GM18511 (cell line): ENCODE measurements at regions not wholly inside any gene's neighbourhood (a gene's known extent, or its start where the extent isn't known, plus 50 kb on each side); places are given as distances from the start of the nearest gene placed in this dataset.
"Not testable (repeated sequence)": the region's sequence is repeated elsewhere in the genome, so short reads cannot be mapped to it uniquely, and the experiment has no call there.

ENCODE experiments used
- ATAC-seq: cut with Tn5 transposase; IDR thresholded peaks from one replicate; pipeline ENCODE4 v1.9.1; 2021; ENCODE audit warnings: mild to moderate bottlenecking, moderate library complexity; ENCODE audit not compliant: unreplicated experiment

DNA sequence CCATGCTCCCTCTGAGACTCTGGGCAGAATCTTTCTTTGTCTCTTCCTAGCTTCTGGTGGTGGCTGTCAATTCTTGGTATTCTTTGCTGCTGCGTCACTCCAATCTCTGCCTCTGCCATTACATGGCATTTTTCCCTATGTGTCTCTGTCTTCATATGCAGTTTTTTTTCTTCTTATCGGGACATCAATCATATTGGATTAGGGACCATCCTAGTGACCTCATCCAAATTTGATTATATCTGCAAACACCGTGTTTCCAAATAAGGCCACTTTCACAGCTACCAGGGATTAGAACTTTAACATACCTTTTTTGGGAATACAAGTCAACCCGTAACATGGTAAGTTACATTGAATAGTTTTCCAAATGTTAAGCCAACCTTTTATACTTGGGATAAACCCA lies 358.2 kb upstream of the FRG2C start:
- no peak for ATAC-seq

DNA sequence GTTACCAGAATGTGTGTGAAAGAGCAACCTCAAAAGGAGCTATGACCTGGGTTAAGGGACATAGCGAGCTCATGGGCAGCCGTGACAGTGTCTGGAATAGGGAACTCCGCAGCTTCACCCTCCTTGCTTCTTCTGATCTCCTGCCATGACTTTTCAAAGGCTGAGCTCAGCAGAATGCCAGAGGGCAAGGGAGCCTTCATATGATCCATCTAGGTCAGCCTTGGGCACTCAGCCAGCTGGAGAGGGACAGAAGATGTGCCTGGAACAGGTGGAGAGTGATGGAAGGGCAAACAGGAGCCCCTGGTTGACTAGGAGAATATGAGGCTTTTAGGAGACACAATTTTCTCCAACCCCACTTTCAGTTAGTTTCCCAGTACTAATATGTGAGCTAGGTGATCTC lies 352.8 kb upstream of the FRG2C start:
- ATAC-seq: not testable (repeated sequence)

DNA sequence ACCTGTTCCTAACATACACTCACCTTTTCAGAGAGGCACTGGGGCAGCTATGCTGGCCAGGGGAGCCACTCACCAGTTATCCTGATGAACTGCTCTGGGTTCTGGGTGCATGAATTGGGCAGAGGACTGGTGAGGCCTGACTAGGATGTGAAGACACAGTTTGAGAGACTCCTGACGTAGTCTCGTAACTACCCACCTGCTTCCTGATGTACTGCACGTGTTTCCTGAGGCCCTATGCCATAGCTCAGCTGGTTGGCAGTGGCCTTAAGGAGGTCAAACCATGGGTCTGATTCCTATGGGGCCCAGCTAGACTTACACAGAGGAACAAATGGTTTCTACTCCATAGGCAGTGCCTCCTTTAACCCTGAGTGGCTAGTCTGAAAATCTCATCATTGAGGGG lies 351.7 kb upstream of the FRG2C start:
- not testable (repeated sequence) for ATAC-seq

DNA sequence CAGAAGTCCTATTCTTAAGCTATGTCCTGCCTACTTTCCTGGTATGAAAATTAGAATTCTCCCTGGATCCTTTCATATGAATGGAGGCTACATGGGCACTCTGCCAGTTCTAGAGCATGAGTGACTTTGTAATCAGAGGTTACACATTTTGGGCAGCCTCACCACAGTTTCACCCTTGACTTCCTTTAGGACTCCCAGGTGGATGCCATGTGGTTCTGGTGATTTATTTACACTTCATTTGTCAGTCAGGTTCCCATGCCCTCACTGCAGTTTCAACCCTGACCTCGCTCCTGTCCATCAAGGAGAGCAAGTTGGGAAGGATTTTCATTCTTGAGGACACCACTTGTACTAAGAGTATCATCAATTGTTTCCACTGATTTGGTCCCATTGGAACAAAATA lies 344.4 kb upstream of the FRG2C start:
- ATAC-seq: not testable (repeated sequence)

DNA sequence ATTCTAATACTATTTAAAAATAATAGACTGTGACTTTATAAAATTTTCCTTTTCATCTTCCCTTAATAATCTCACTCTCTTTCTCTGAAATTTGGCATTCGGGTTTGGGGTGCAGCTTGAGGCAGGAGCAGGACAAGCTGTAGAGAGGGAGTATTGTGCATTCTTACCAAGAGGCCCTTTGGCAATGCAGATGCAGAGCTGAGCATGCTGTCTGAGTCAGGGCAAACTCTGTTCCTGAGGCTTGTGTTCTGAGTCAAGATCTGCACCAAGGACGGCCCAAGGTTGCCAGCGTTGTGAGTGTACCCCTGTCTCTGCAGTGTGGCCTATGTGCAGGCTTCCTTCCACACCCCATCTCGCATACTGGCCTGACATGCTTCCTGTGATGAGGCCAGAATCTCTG lies 343.8 kb upstream of the FRG2C start:
- no peak for ATAC-seq

DNA sequence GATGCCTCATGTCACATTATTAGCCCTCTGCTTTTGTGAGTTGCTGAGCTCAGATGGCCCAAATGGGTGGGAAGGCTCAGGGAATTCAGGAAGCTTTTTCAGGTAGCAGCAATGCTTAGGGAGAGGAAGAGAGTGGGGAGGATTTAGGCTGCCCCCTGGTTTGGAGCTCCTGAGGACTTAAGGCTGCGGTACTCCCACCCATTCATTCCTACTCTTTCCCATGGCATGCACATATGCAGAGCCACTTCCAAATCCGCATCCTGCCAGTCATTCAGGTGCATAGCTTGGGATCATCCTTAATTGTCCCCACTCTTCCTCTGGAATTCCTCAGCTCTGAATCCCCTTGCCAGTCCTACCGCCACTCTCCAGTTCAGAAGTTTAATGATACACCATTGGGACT lies 343.1 kb upstream of the FRG2C start:
- ATAC-seq: no peak

DNA sequence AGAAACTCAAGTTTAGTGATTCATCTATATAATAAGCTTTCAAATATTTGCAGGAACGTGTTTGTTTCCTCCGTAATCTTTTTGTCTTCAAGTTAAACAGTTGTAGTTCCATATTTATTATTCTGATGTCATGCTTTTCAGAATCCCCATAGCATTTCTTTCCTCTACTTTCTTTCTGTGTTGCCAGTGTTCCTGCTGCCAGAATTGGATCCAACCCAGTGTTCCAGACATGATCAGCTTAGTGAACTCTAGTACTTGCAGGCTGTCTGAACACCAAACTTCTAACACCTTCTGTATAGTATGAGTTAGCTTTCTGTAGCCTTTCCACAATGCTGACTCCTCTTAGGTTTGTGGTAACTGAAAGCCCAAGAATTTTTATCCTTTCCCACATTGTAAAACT lies 340.2 kb upstream of the FRG2C start:
- not testable (repeated sequence) for ATAC-seq

DNA sequence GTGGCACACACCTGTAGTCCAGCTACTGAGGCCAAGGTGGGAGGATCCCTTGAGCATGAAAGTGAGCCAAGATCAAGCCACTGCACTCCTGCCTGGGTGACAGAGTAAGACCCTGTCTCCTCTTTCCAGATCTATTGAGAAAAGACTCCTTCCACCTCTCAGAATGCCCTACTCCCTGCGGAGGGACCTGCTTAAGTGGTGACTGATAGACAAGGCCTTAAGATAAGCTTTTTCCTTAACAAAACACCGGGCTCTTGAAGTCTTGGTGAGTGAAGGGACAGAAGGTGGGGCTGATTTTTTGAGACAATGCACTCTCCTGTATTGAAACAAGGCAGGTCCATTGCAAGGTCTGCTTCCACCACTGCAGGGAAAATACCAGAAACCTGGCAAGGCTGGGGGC lies 338.4 kb upstream of the FRG2C start:
- no peak for ATAC-seq

DNA sequence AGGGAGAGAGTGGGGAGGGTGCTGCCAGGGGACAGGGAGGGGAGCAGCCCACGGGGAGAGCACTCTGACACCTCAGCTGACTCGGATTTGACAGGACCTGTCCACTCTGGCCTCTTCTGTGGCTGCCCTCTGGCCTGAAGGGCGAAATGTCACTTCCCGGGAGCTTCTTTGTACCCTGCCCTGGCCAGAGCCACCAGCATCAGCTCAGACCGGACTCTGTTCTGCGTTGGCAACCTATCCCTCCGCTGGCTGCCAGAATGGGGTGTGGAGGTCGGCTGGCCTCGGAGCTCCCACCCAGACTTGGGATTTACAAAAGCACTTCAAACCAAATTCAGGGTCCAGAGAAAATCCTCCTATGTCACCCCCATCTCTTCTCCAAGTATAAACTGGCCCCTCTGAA lies 336.7 kb upstream of the FRG2C start:
- no peak for ATAC-seq

DNA sequence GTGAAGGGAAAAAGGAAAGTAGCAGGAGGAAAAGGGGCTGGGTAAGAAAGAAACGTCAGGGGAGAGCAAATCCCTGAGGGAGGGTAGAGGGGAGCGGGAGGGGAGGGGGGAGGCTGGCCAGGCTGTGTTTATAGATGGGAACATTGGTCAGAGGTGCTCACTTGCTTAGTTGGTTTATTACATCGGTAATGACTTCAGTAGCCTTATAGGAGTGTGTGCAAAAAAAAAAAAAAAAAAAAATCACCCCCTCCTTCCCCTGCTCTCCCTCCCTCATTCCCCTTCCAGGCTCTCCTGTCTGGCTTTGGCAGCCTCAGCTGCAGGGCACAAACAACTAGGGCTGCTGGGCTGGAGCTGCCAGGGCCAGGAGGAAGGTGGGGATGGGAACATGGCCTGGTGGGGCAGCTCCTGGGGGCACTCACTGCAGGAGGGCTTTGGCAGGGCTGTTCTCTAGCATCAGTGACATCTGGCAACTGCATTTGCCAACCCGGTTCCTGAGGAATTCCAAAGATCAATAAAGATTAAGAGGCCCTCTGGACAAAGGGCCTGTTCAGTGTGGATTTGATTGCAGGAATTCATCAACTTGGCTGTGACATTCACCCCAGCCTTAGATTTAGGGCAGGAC lies 334.5 kb upstream of the FRG2C start:
- ATAC-seq: no peak

DNA sequence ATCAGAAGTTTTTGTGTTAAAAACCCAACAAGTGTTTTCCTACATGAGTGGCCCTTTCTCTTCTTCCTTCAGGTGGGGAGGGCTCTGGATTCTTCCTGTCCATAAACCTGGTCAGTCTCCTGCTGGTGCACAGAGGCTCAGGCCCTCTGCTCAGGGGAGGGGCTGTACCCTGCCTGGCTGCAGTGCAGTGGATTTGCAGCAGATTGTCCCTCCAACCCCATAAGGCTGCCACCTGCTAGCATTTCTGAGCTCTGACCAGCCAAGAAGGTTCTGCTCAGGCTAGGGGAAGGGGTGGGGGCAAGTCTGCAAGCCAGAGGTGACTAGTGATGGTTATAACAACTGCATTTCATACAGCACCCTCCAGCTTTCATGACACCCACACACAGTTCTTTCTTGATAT lies 333.7 kb upstream of the FRG2C start:
- ATAC-seq: not testable (repeated sequence)

DNA sequence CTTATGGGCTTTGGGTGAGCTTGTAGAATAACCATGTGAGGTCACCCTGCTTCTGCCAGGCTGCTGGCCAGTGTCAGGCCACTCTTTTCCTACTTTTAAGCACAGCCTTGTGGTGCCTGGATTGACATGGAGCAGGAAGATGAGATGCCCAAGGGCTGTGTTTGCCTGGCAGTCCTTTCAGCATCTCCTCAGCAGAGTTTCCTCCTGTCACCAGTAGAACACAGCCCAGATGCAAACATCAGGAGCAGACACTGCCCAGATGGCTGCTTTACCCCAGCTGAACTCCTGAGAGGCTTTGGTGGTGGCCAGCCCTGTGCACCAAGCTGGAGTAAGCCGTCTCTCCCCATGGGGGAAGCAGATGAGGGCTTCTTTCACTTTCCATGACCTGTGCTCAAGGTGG lies 332.0 kb upstream of the FRG2C start:
- ATAC-seq: not testable (repeated sequence)

DNA sequence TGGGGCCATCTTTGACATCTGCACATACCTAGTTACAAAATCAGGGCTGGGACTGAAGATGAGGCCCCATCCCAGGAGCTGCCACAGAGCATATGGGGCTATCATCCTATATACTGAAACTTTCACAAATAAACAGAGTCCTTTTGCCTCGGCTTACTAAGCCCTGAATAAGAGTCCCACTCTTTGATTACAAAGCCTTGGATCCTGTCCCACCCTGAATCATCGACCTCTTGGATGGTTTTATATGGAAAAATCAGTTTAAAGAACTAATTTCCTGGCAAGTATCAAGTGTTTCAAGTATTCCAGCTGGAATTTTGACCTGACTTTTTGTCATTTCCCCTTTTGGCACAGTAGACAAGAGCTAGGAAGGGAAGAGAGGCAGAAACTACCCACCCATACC lies 331.3 kb upstream of the FRG2C start:
- ATAC-seq: no peak

DNA sequence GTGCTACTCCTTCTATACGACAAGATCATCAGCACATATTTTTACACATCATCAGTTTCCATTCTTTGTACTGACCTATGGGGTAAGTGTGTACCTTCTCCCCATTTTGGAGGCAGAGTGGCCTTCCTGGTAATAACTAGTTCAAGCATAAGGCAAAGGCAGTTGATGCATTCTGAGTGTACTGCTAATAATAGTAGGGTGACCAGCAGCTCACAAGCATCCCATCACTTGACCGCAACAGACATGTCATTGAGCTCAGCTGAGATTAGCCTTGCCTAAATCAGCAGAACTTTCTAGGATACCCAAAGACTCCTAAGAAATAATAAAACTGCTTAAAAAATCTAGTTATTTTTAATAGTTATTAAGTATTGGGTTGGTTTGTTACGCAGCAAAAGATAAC lies 329.8 kb upstream of the FRG2C start:
- ATAC-seq: no peak

DNA sequence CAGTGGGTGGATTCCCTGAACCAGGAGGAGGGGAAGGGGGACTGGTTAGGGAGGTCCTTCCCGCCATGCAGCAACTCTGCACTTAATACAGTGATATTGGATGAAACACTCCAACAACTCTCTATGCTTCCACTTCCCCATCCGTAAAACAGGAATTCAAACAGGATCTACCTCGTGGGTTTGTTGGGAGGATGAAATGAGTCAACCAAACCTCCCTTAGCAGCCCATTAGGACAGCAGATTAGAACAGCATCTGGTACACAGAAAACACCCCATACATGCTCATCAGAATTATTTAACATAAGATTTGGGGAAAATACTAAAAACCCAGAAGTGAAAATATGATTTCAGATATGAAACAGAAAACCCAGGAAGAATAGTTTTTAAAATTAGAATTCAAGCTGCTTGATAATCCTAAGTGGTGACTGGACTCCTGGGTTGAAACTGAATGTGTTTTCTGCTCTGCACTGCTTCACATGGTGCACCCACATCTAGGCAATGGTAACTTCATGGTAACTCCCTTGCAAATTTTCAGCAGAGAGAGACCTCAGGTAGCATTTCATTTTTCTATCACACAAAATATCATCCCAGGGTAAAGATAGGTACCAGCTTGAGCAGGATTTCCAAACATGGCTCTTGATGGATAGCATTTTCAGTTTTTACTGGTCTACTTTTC lies 326.8 kb upstream of the FRG2C start:
- no peak for ATAC-seq

DNA sequence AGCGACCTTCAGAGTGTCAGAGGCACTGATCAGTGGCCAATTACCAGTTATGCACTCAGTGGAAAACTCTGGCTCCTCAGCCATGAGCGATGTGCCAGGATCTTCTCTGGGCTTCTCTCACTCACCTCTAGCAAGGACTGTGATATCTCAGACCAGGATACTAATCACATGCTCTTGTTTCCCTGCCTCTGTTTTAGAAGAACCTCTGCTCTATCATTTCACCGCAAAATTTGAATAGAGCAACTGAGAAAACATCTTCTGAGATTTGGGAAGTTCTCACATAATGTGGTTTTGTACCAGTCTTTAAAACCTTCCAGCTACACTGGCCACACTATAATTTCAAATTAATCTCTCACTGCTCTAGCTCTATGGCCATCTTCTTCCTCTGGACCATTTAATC lies 325.8 kb upstream of the FRG2C start:
- no peak for ATAC-seq

DNA sequence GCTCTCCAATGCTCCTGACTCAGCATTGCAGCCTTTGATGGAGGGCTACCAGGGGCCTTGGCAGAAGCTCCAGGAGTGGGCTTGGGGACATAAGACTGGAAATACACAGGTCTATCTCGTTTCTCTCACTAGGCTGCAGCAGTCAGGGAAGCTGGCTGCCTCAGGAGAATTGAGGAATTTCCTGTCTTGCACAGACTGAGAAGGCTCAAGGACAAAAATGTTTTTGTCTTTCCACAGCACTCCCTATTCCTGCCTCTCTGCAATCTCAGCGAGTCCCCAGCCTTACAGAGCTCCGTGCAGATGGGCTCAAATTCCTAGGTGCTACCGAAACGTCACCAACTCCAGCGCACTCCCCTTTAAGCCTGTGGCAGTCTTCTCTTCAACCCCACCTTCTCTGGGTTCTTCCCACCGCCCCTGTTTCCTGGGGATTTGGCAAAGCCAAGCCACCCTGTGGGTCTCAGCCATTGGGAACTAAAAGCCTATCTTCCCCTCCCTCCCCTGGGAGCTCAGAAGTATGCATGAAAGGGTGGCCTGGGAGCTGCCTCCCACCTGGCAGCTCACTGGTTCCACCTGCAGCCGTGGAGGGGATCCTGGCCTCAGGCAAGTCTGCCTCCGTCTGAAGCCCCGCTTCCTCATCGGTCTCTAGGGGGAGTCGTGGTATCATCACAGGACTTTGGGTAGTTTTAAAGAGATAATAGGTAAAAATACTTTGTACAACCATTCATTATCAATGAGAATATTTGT lies 322.6 kb upstream of the FRG2C start:
- no peak for ATAC-seq

DNA sequence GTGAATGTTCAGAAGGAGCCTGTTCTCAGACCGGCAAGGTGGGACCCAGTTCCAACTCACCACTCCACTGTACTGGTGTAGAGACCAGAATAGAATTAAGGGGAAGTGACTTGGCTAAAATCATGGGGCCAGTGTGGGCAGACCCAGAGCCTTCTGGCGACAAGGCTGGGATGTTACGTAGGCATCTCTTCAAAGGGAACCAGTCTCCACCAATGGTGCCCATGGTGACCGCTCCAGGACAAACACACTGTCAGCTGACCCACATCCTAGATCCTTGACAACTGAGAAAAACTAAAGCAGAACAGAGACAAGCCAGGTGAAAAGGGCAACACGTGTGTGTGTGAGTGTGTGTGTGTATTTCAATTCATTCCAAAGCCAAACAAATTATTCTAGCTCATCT lies 321.7 kb upstream of the FRG2C start:
- ATAC-seq: no peak

DNA sequence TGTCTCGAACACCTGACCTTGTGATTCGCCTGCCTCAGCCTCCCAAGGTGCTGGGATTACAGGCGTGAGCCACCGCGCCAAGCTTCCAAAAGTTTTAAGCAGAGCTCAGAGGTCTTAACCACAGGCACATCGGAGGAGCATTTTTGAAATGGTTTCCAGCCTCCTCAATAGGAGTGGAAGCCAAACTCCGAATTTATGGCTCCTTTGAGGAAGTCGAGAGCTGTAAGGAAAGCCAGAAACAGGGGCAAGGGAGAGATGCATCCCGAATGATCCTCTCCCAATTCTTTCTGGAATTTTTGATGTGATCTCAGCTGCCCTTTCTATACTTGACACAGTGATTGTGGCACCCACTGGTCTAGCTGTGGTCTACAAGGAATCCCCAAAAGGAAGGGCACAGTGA lies 313.6 kb upstream of the FRG2C start:
- ATAC-seq: not testable (repeated sequence)

DNA sequence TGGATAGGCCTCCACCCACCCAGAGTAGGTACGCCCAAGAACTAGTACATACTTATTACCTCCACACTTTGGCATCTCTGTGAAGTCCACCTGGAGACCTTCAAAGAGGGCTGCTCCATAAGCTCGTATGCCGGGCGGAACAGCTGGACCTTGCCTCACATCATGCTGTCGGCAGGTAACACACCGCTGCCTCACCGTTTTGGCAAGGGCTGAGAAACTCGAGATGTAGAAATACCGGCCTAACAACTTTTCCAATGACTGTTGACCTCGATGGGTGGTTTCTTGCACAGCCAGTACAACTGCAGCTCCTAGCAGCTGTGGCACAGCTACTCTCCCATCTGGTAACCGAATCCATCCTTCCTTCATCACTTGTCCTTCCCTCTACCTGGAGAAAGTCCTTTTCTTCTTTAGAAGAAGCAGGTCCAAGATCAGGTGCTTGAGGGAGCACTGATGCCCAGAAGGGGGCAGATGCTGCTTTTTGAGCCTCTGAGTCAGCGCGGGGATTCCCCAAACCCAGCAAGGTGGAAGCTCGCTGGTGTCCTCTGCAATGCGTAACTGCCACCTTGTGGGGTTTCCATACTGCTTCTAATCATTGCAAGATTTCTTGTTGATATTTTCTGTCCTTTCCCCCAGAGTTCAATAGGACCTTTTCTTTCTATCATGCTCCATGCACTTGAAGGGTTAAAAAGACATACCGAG lies 301.9 kb upstream of the FRG2C start:
- ATAC-seq: not testable (repeated sequence)

DNA sequence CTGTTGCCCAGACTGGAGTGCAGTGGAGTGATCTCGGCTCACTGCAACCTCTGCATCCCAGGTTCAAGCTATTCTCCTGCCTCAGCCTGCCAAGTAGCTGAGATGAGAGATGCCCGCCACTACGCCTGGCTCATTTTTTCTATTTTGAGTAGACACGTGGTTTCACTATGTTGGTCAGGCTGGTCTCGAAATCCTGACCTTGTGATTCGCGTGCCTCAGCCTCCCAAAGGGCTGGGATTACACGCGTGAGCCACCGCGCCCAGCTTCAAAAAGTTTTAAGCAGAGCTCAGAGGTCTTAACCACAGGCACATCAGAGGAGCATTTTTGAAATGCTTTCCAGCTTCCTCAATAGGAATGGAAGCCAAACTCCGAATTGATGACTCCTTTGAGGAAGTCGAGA lies 291.2 kb upstream of the FRG2C start:
- ATAC-seq: not testable (repeated sequence)

DNA sequence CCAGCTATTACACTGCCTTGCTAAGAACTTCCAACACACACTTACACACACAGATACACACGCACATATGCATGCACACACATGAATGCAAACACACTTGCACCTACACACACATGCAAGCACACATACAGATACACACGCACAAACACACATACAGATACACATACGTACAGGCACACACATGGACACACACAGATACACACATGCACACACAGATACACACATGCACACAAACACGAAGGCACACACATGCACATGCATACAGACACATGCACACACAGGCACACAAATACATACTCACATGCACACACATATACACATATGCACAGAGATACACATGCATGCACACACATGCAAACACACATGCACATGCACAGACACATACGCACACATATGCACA lies 284.3 kb upstream of the FRG2C start:
- not testable (repeated sequence) for ATAC-seq
